ENCODE measurements at regions not wholly inside any gene's neighbourhood (a gene's known extent, or its start where the extent isn't known, plus 50 kb on each side); places are given as distances from the start of the nearest gene placed in this dataset.

DNA sequence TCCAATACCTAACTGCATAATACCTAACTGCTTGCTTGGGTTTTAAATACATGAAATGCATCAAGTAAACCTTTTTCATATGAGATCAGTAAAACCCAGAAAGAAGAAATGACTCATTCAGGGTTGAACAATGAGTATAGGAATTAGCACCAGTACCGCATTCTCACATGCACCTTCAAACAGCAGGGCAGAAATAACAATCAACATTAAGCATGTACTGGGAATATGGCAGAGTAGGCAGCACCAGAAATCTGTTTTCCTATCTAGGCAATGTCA is 850.3 kb upstream of the SORCS1 start:
- 84 to 94% methylated on average over 1 of the region's 1 CpG for WGBS, 2 donors
- no peak overlapping the region for H3K4me3 ChIP-seq (ENCODE audit: low read depth in 1 of 2, low read length in 2 of 2)
- no peaks in the 10 kb centered on the region for H3K4me1 ChIP-seq (ENCODE audit: control insufficient read depth in 2 of 2, insufficient read depth in 2 of 2, low read length in 1 of 2)
- peaks cover 0 to 9% of the 10 kb centered on the region in 2 donors for H3K9me3 ChIP-seq (ENCODE audit: control insufficient read depth in 2 of 2, insufficient read depth in 1 of 2, low read depth in 1 of 2, low read length in 1 of 2)
- H3K36me3 ChIP-seq (ENCODE audit: control insufficient read depth in 2 of 2, insufficient read depth in 2 of 2, low read length in 1 of 2) = no peaks in the 10 kb centered on the region
- no peaks in the 10 kb centered on the region for H3K27me3 ChIP-seq (ENCODE audit: control insufficient read depth in 1 of 2, insufficient read depth in 2 of 2, low read length in 2 of 2)
- no peak overlapping the region for H3K27ac ChIP-seq (ENCODE audit: low read depth in 2 of 2, low read length in 1 of 2)

DNA sequence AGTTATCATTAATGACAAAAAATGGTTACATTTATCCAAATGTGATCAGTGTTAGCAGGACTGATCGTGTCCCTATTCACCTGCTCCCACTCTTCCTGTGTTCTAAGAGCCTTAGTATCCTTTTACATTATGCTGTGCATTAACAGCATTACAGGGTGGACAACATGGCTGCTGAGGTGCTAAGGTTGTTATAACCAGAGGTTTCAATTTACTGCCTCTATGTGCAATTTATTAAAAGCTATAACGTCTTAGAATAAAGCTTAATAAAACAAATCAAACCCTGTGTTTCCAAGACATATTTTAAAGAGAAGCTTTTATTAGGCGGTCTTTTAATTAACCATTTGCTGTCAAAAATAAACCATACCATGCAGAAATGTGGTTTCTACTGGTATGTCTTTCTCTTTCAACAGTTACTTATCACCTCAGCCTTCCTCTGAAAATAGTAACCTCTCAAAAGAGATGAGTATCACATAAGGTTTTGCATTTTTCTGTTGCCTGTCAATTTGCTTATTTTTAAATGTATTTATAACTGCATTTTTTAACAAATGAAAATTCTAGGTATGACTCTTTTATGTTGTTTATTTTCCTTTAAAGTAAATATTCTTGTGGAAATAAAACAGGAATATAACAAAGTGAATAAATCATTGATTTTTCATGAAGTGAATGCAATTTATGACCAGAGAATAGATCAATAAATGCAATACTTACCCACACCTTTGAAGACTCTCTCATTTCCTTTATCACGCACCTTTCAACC is 849.8 kb upstream of the SORCS1 start:
- Histone ChIP-seq H3K4me1 (ENCODE audit: control insufficient read depth in 2 of 2, insufficient read depth in 2 of 2, low read length in 1 of 2) (no peaks in the 10 kb centered on the region), H3K36me3 (ENCODE audit: control insufficient read depth in 2 of 2, insufficient read depth in 2 of 2, low read length in 1 of 2) (no peaks in the 10 kb centered on the region), H3K27ac (ENCODE audit: low read depth in 2 of 2, low read length in 1 of 2) (no peak overlapping the region), H3K27me3 (ENCODE audit: control insufficient read depth in 1 of 2, insufficient read depth in 2 of 2, low read length in 2 of 2) (no peaks in the 10 kb centered on the region), H3K4me3 (ENCODE audit: low read depth in 1 of 2, low read length in 2 of 2) (no peak overlapping the region), H3K9me3 (ENCODE audit: control insufficient read depth in 2 of 2, insufficient read depth in 1 of 2, low read depth in 1 of 2, low read length in 1 of 2) (peaks cover 0 to 5% of the 10 kb centered on the region in 2 donors)
- WGBS, 2 donors = 75% methylated on average over 4 of the region's 4 CpGs

DNA sequence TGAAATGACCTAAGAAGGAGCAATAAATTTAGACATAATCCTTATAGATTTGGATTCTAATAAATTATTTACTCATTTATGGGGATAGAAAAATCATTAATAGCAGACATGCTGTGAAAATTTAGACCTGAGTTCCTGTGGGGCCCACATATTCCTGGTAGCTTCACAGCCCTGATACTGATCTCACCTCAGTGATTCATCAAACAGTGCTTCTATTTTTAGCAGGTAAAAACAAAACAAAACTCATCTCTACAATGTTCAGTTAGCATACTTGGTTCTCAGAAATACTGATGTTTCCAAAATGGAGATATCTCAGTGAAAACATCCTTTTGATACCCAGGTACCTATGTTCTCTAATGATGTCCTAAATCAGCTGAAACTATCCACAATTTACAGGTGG is 841.1 kb upstream of the SORCS1 start:
- Histone ChIP-seq H3K36me3 (ENCODE audit: control insufficient read depth in 2 of 2, insufficient read depth in 2 of 2, low read length in 1 of 2) (no peaks in the 10 kb centered on the region), H3K4me1 (ENCODE audit: control insufficient read depth in 2 of 2, insufficient read depth in 2 of 2, low read length in 1 of 2) (no peaks in the 10 kb centered on the region), H3K4me3 (ENCODE audit: low read depth in 1 of 2, low read length in 2 of 2) (no peak overlapping the region), H3K27ac (ENCODE audit: low read depth in 2 of 2, low read length in 1 of 2) (no peak overlapping the region), H3K9me3 (ENCODE audit: control insufficient read depth in 2 of 2, insufficient read depth in 1 of 2, low read depth in 1 of 2, low read length in 1 of 2) (no peaks in the 10 kb centered on the region), H3K27me3 (ENCODE audit: control insufficient read depth in 1 of 2, insufficient read depth in 2 of 2, low read length in 2 of 2) (no peaks in the 10 kb centered on the region)

DNA sequence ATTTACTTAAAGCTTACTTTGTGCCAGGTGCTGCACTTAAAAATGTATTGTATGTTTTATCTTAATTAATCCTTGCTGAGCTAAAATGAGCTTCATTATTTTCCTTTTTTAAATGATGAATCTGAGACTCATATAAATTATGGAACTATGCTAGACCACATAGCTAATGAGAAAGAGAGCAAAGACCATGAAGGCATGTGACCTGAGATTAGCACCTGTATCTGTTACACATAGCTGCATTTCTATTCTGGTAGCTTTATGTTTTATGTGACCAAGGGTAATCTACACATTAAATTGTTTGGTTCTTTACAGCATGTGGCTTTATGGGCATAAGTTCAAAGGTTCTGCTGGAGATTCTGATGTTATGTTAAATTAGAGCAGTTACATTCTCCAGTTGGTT is 839.1 kb upstream of the SORCS1 start:
- H3K4me1 ChIP-seq (ENCODE audit: control insufficient read depth in 2 of 2, insufficient read depth in 2 of 2, low read length in 1 of 2) = no peaks in the 10 kb centered on the region

DNA sequence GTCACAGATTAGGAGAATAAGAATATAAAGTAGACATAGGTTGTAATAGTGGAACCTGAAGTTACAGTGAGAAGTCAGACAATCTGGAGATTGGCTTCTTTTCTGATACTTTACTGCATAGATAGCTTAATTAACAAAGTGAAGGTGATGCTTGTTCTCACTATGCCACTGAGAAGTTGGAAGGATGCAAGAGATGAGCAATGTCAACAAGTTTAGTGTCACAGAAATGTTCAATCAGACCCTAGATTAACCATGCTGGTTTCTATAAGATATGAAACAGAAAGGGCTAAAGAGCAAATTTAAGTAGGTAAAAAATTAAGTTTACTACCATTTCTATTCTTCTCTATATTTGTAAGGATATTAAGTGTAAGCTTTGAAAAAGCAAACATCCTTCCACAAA is 838.6 kb upstream of the SORCS1 start:
- no peaks in the 10 kb centered on the region for H3K4me1 ChIP-seq (ENCODE audit: control insufficient read depth in 2 of 2, insufficient read depth in 2 of 2, low read length in 1 of 2)
- no peaks in the 10 kb centered on the region for H3K36me3 ChIP-seq (ENCODE audit: control insufficient read depth in 2 of 2, insufficient read depth in 2 of 2, low read length in 1 of 2)
- no peak overlapping the region for H3K27ac ChIP-seq (ENCODE audit: low read depth in 2 of 2, low read length in 1 of 2)
- no peak overlapping the region for H3K4me3 ChIP-seq (ENCODE audit: low read depth in 1 of 2, low read length in 2 of 2)
- no peaks in the 10 kb centered on the region for H3K27me3 ChIP-seq (ENCODE audit: control insufficient read depth in 1 of 2, insufficient read depth in 2 of 2, low read length in 2 of 2)
- H3K9me3 ChIP-seq (ENCODE audit: control insufficient read depth in 2 of 2, insufficient read depth in 1 of 2, low read depth in 1 of 2, low read length in 1 of 2) = no peaks in the 10 kb centered on the region

More for the DNA sequence above, 839.1 kb upstream of the SORCS1 start:
- no peak overlapping the region for H3K4me3 ChIP-seq (ENCODE audit: low read depth in 1 of 2, low read length in 2 of 2)
- H3K27ac ChIP-seq (ENCODE audit: low read depth in 2 of 2, low read length in 1 of 2) = no peak overlapping the region
- H3K9me3 ChIP-seq (ENCODE audit: control insufficient read depth in 2 of 2, insufficient read depth in 1 of 2, low read depth in 1 of 2, low read length in 1 of 2) = no peaks in the 10 kb centered on the region
- H3K27me3 ChIP-seq (ENCODE audit: control insufficient read depth in 1 of 2, insufficient read depth in 2 of 2, low read length in 2 of 2) = no peaks in the 10 kb centered on the region
- H3K36me3 ChIP-seq (ENCODE audit: control insufficient read depth in 2 of 2, insufficient read depth in 2 of 2, low read length in 1 of 2) = no peaks in the 10 kb centered on the region

DNA sequence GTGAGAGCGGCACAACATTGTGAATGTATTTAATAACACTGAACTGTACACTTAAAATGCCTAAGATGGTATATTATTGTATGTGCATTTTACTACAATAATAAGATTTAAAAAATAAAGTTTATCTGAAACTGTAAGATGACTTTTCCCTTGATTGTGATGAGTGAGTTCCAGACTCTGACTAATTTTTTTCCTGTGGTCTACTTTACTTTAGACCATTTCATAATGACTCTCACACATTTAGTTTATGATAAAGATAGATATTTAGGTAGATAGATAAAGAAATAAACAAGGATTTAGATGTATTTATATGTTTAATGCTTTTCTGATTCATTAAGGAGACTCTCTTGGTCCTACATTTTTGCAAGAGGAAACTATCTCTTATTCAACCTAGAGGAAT is 835.9 kb upstream of the SORCS1 start:
- no peak overlapping the region for H3K4me3 ChIP-seq (ENCODE audit: low read depth in 1 of 2, low read length in 2 of 2)
- H3K27ac ChIP-seq (ENCODE audit: low read depth in 2 of 2, low read length in 1 of 2) = no peak overlapping the region
- 92 to 93% methylated on average over 1 of the region's 1 CpG for WGBS, 2 donors
- no peaks in the 10 kb centered on the region for H3K27me3 ChIP-seq (ENCODE audit: control insufficient read depth in 1 of 2, insufficient read depth in 2 of 2, low read length in 2 of 2)
- no peaks in the 10 kb centered on the region for H3K4me1 ChIP-seq (ENCODE audit: control insufficient read depth in 2 of 2, insufficient read depth in 2 of 2, low read length in 1 of 2)
- no peaks in the 10 kb centered on the region for H3K9me3 ChIP-seq (ENCODE audit: control insufficient read depth in 2 of 2, insufficient read depth in 1 of 2, low read depth in 1 of 2, low read length in 1 of 2)
- no peaks in the 10 kb centered on the region for H3K36me3 ChIP-seq (ENCODE audit: control insufficient read depth in 2 of 2, insufficient read depth in 2 of 2, low read length in 1 of 2)

DNA sequence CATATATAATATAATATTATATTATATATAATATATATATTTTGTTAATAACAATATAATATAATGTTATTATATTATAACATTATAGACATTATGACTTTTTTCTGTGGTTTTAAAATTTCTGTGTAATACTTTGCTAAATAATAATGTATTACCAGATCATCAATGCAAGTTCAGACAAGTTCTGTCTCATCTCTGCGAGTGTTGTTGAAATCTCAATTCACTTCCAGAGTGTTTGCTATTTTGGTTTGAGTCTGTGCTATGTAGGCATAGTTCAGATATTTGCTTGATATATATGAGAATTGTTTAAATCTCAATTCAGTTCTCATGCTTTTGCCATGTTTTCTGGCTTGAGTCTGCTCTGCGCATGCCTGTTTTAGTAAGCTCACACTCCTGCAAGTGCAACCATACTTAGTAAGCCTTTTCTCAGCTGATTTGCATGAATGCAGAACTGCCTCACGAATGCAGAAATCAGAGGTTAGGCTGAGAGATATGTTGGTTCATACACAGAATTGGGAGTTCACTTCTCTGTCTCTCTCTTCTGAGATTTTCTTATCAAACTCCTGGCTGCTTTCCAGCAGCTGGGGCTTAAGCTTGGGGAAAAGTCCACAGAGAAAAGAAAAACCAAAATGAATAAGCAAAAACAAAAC is 830.2 kb upstream of the SORCS1 start:
- Histone ChIP-seq H3K36me3 (ENCODE audit: control insufficient read depth in 2 of 2, insufficient read depth in 2 of 2, low read length in 1 of 2) (no peaks in the 10 kb centered on the region), H3K4me3 (ENCODE audit: low read depth in 1 of 2, low read length in 2 of 2) (no peak overlapping the region), H3K4me1 (ENCODE audit: control insufficient read depth in 2 of 2, insufficient read depth in 2 of 2, low read length in 1 of 2) (no peaks in the 10 kb centered on the region), H3K9me3 (ENCODE audit: control insufficient read depth in 2 of 2, insufficient read depth in 1 of 2, low read depth in 1 of 2, low read length in 1 of 2) (no peaks in the 10 kb centered on the region), H3K27ac (ENCODE audit: low read depth in 2 of 2, low read length in 1 of 2) (no peak overlapping the region), H3K27me3 (ENCODE audit: control insufficient read depth in 1 of 2, insufficient read depth in 2 of 2, low read length in 2 of 2) (no peaks in the 10 kb centered on the region)
- WGBS, 2 donors = 63 to 64% methylated on average over 3 of the region's 3 CpGs

DNA sequence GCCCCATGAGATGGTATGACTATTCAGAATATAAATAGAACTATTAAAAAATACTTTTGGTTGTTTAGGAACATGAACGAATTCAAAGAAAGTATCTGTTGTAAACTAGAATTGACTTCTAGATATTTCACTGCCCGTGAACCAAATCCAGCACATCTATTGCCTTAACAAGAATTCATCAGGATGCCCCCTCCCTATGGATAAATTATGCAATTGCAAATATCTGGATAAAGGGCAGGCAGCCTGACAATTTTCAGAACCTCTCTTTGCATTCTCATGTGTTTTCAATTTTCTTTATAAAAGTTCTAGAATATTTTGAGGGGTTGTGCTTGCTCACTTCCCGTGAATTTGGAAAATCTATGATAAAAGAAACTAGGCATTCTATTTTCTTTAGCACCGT is 822.1 kb upstream of the SORCS1 start:
- no peak overlapping the region for H3K4me3 ChIP-seq (ENCODE audit: low read depth in 1 of 2, low read length in 2 of 2)

DNA sequence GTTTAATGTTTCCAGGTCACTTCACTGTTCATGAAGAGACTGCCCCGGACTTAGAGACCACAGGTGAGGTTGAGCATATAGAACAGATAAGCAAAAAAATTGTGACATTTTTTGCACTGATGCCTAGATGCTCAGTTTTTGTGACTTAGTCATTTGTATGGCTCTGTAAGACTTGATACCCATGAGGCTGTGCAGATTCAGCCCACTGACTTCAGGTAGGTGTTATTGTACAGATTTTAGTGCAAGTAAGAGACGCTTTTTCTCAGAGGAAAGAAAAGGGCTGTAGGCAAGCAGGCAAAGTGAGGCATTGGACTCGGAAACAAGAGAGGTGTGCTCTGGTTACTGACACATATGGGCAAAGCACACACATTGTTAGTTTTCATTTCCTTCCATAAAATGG is 820.1 kb upstream of the SORCS1 start:
- Histone ChIP-seq H3K4me1 (ENCODE audit: control insufficient read depth in 2 of 2, insufficient read depth in 2 of 2, low read length in 1 of 2) (no peaks in the 10 kb centered on the region), H3K4me3 (ENCODE audit: low read depth in 1 of 2, low read length in 2 of 2) (no peak overlapping the region), H3K36me3 (ENCODE audit: control insufficient read depth in 2 of 2, insufficient read depth in 2 of 2, low read length in 1 of 2) (no peaks in the 10 kb centered on the region), H3K27me3 (ENCODE audit: control insufficient read depth in 1 of 2, insufficient read depth in 2 of 2, low read length in 2 of 2) (no peaks in the 10 kb centered on the region), H3K9me3 (ENCODE audit: control insufficient read depth in 2 of 2, insufficient read depth in 1 of 2, low read depth in 1 of 2, low read length in 1 of 2) (no peaks in the 10 kb centered on the region), H3K27ac (ENCODE audit: low read depth in 2 of 2, low read length in 1 of 2) (no peak overlapping the region)
- WGBS, 2 donors = 82 to 85% methylated on average over 3 of the region's 3 CpGs

More for the DNA sequence above, 822.1 kb upstream of the SORCS1 start:
- Histone ChIP-seq H3K4me1 (ENCODE audit: control insufficient read depth in 2 of 2, insufficient read depth in 2 of 2, low read length in 1 of 2) (no peaks in the 10 kb centered on the region), H3K27me3 (ENCODE audit: control insufficient read depth in 1 of 2, insufficient read depth in 2 of 2, low read length in 2 of 2) (no peaks in the 10 kb centered on the region), H3K36me3 (ENCODE audit: control insufficient read depth in 2 of 2, insufficient read depth in 2 of 2, low read length in 1 of 2) (no peaks in the 10 kb centered on the region), H3K9me3 (ENCODE audit: control insufficient read depth in 2 of 2, insufficient read depth in 1 of 2, low read depth in 1 of 2, low read length in 1 of 2) (no peaks in the 10 kb centered on the region), H3K27ac (ENCODE audit: low read depth in 2 of 2, low read length in 1 of 2) (no peak overlapping the region)
- WGBS, 2 donors = 68% methylated on average over 4 of the region's 4 CpGs

DNA sequence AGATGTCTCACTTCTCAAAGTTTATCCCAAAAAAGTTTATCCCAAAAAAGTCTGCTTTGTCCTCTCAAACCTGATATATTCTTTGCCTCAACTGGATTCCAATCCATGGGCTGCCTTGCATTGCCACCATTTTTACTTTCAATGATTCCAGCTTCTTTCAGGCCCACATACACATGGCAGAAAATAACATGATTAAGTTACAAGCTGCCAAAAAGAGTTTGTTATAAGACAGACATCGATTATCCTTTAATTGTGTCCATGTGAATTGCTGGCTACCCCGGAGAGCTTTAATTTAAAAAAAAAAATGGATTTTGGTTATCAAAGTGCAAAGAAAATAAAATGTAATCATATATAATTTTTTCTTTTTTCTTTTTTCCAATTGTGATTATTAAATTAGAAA is 819.6 kb upstream of the SORCS1 start:
- no peak overlapping the region for H3K4me3 ChIP-seq (ENCODE audit: low read depth in 1 of 2, low read length in 2 of 2)
- H3K27ac ChIP-seq (ENCODE audit: low read depth in 2 of 2, low read length in 1 of 2) = no peak overlapping the region
- H3K27me3 ChIP-seq (ENCODE audit: control insufficient read depth in 1 of 2, insufficient read depth in 2 of 2, low read length in 2 of 2) = no peaks in the 10 kb centered on the region
- no peaks in the 10 kb centered on the region for H3K9me3 ChIP-seq (ENCODE audit: control insufficient read depth in 2 of 2, insufficient read depth in 1 of 2, low read depth in 1 of 2, low read length in 1 of 2)
- H3K36me3 ChIP-seq (ENCODE audit: control insufficient read depth in 2 of 2, insufficient read depth in 2 of 2, low read length in 1 of 2) = no peaks in the 10 kb centered on the region
- H3K4me1 ChIP-seq (ENCODE audit: control insufficient read depth in 2 of 2, insufficient read depth in 2 of 2, low read length in 1 of 2) = no peaks in the 10 kb centered on the region
- WGBS, 2 donors = 78 to 83% methylated on average over 2 of the region's 2 CpGs
